HK-2 (cell line): ENCODE measurements at regions not wholly inside any gene's neighbourhood (a gene's known extent, or its start where the extent isn't known, plus 50 kb on each side); places are given as distances from the start of the nearest gene placed in this dataset.

Experiments
- DNase-seq: peaks from one replicate; pipeline ENCODE4 v3.0.0-alpha.2; 2018; ENCODE audit not compliant: unreplicated experiment

DNA sequence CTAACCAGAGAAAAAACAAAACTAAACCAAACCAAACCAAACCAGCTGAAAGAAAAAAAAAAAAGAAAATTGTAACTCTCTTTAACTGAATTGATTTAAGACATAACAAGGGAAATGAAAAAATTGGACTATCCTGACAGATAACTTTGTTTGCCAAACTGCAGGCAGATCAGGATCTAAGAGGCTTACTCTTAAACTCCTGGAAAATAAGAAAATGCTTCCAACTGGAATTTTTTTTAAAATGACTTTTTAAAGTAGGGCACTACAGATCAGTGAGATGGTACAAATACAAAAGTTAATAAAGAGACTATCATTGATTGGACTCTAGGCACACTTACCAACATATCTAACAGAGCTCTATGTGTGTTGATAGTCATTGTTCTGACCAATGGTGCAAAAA is 125.5 kb upstream of the KCNJ16 start:
- no peak for DNase-seq

DNA sequence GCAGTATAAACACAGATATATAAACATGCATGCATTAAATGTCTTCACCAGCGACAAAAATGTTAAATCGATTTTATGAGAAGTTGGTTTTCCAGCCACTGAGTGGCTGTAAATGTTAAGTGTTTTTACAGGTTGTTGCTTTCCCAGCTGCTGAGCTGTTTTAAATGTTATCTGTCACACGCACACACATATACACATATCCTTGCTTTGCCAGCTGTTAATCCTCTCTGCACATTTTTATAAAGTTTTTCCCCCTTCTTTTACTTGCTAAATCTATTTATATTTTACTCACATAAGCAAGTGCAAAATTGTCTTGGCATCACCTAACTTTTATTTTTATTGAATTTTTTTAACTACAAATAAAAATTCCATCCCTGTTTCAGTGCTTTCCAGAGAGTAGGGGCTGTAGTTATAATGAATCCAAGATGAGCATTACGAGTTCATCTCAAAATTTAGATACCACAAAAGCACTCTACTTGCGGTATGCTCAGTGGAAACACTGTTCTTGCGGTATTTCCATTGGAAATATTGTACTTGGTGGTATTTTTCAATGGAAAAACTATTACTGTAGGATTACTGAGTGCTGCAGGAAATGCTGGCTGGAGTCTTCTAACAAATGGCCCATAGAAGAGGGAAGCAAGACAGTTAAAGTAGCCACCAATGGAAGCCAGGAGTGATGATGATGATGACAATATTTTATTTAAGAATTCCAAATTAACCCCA is 124.9 kb upstream of the KCNJ16 start:
- DNase-seq: no peak

DNA sequence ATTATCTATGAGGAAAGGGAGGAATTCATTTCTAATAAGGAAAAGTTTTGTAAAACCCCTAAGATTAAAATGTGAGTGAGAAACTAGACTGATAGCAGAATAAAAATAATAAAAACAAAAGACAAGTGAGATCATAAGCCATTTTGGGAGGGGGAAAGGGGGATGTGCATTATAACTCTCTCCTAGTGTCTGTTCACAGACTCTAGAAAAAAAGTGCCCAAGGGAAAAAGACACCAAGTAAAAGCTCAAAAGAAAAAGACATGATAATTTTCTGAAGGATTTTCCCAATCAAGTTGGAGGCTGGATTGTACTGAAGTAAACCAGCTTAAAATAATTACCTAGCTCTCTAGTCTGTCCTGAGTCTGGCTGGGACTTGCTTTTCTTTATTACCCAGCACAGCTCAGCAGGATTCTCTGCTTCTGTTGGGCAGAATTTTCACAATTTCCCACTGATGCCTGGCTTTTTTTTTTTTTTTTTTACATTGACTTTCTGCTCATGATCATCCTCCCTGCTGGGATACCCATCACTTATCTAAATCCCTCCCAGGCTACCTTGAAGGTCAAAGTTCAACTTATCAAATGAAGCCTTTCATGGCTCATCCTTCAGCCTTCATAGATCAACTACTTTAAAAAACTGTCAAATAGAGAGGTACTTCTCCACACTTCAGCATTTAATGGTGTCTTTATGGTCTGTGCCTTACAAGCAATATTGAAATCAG is 124.2 kb upstream of the KCNJ16 start:
- no peak for DNase-seq

DNA sequence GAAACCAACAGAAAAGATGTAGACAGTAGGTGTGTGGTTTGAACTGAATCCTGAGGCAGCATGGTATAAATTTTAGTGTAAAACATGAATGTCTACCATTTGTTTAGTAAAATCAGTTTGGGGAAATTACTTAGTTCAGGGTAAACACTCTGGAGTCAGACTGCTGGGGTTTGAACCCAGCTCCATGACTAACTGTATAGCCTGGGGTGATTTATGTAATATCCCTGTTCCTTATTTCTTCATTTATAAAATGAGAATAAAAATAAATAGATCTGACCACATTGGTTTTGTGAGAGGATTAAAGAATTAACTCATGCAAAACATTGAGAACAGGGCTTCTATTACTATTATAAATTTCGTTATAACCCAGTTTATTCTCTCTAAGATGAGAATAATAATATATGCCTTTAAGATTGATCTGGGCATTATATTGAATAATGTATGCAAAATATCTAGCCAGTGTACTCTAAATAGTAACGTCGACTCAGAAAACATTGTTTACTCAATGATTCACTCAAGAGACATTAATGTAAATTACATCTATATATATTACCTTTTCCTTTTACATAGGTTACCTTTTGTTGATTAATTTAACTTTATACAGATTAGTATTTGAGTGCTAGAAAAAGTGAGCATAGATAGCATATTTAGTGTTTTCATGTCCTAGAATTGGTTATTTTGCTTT is 120.6 kb upstream of the KCNJ16 start:
- no peak for DNase-seq

- no peak for DNase-seq
Measured at GRCh38 chr17:69958063-69958462, 117.0 kb upstream of the KCNJ16 start.

DNA sequence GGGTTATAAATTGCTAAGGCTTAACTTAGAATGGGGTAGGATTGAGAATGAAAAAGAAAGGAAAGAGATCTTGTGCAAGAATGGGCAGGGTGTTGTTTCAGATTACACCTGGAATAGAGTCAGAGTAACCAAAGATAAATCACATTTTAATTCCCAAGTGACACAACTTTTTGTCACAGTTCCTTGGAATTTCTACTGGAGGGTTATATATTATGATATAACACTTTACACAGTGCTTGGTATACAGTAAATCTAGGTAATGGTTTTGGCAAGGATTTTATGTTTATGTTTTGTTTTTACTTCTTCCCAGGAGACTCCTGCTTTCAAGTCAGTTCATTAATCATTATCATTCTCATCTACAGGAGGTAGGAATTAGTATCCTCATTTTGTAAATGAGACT is 115.7 kb upstream of the KCNJ16 start:
- no peak for DNase-seq

GRCh38 chr17:69960755-69961154 is 114.3 kb upstream of the KCNJ16 start:
- no peak for DNase-seq

DNA sequence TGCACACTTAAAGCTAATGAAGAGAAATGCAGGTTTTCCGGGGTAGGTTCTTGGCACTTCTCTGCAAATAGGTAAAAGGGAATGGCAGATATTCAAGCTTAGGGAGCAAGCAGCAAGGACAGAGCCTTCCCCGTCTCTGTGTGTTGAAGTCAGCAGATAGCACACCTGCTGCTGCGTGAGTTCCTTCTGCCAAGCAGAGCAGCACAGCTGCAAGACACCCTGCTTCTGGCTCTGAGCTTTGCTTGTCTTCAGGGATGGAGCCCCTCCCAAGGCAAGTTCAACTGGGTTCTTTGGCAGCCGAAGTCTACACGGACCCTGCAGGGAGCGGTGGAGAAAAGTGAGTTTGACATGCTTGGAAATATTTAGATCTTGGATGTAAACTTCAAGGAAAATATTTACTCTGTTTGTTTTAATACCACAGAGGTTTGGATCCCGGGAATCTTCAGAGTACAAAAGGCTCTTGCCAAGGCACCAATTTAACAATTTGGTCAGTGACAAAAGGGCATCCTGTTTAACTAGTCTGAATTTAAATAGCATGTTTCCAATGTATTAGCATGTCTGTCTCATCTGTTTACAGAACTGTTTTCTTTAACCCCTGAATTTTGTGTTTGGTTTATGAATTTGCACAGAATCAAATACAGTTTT is 113.4 kb upstream of the KCNJ16 start:
- DNase-seq: no peak

DNA sequence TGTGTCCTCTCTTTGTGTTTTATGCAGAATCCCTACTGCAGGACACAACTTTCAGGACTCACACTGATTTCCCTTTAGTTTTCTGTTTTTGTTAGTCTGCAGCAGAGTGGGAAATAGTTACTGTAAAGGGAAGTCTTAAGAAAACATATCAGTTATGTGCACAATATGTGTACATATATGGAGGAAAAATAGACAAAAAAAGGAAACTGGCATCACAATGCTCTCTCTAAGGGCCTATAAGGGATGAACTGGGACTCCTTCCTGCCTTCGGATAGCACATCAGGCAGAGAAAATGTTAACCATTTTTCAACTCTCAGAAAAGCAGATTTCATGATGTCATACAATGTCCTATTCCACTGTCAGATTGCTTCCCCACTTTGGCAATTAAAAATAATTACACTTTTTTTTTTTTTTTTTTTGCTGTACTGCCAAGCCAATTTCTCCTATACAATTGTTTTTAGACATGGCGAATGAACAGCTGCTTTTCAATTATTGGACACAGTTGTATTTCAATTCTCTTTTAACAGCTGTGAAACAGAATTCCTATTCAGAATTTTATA is 112.5 kb upstream of the KCNJ16 start:
- DNase-seq: no peak

DNA sequence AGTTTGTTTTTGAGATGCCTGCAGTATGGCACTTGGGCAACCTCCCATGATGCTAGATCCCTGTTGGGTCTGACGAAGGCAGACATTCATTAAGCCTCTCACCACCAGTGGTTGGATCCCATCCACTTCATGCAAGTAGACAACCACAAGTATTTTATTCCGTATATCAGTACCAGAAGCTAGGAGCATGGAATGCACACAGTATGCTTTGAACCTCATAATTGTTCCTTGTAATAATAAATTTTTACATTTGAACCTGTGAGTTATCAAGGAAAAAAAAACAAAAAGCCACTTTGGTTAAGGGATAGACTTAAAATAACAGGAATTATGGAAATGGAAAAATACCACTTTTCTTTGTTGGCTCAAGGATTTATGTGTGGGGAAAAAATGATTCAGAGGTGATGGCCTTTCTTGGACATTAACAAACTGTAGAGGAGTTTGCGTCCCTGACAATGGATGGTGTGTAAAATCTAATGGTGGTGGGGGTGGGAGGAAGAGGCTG is 107.1 kb upstream of the KCNJ16 start:
- DNase-seq: no peak

- DNase-seq: no peak
Measured at GRCh38 chr17:69969897-69970296, 105.1 kb upstream of the KCNJ16 start.

DNA sequence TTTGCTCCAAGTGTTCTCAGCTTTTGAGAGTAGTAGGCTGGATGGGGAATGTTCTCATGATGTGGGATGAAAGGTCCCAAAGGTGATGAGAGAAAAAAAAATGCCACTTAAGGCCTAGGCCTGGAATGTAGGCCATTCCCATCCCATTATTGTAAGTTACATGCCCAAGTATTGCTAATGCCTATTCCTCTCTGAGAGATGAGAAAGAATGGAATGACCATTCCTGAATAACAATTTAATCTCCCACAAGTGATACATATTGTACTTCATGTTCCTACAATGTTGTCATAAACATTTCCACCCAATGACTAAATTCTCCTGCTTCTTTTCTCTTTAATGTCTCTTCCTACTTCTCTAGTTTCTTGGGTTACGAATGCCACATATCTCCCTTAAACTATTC is 102.8 kb upstream of the KCNJ16 start:
- no peak for DNase-seq

DNA sequence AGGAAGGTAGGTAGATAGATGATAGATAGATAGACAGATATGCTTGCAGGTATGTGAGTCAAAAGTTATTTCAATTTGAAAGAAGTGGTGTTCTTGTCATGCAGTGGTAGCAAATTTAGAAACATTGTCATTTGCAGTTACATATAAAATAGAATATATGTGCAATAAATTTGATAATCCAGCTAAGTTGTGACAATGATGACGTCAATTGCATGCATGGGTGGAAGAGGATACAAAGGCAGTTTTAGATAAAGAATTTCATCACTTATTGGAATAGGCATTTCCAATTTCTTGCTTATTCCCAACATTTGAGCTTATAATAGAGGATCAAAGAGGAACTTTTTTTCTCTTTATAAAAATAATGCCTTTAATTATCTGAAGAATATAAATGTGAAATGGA is 99.2 kb upstream of the KCNJ16 start:
- no peak for DNase-seq

DNA sequence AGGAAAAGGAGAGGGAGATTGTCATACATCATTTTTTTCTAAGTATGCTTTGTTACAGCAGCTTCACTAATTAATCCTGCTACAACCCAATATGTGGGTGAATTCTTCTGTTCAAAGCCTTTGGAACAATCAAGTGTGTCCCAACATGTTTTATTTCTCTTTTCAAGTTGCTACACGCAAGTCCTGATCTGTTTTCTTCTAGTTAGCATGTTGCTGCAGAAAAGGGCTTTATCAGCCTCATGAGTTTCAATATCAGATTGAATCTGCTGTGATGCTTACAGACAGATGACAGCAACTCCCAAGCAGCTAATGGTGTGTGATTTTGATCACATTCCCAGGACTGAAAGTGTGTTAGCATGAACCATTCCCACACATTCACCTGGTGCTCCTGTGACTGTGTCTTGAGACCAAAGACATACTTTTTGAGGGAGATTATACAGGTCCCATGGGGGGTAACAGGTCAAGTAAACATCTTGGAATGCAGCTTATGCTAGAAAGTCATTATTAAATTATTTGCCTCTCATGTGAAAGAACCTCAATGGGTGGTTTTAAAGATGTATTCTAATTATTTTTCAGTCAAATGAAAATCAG is 96.9 kb upstream of the KCNJ16 start:
- DNase-seq: no peak

DNA sequence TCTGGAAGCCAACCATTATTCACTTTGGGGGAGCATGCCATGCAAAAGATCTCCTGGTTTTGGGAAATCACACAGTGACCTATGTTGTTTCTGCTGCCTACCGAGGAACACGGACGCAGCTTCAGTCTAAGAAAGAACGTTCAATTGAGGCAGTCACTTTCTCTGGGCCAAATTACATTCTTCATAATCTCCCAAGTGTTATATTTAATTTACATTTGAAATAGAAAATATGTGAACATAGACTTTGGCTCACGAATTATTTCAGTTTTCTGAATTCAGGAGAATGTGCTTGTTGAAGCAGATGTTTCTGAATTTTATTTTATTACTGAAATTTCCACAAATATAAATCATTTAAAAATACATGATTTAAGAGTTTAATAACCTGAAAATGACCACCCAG is 93.6 kb upstream of the KCNJ16 start:
- no peak for DNase-seq

DNA sequence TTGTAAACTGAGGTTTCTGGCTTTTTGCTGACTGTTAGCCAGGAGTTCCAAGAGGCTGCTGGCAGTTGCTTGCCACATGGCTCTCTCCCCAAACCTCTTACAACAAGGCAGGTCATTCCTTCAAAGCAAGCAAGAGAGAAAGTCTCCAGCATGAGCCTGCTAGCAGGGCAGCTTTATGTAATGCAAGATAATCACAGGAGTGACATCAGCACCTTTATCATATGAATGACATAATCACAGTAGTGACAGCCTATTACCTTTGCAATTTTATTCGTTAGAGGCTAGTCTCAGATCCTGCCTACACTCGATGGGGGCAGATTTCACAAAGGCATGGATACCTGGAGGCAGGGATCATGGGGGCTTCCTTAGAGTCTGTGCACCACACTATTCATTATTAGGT is 79.5 kb upstream of the KCNJ16 start:
- DNase-seq: no peak

GRCh38 chr17:69997332-69997731 is 77.7 kb upstream of the KCNJ16 start:
- no peak for DNase-seq

- DNase-seq: no peak
Measured at GRCh38 chr17:69999253-69999652, 75.8 kb upstream of the KCNJ16 start.

- no peak for DNase-seq
Measured at GRCh38 chr17:70006159-70006558, 68.9 kb upstream of the KCNJ16 start.

GRCh38 chr17:70011750-70012149 is 63.3 kb upstream of the KCNJ16 start:
- no peak for DNase-seq

- no peak for DNase-seq
Measured at GRCh38 chr17:70013911-70014310, 61.1 kb upstream of the KCNJ16 start.

DNA sequence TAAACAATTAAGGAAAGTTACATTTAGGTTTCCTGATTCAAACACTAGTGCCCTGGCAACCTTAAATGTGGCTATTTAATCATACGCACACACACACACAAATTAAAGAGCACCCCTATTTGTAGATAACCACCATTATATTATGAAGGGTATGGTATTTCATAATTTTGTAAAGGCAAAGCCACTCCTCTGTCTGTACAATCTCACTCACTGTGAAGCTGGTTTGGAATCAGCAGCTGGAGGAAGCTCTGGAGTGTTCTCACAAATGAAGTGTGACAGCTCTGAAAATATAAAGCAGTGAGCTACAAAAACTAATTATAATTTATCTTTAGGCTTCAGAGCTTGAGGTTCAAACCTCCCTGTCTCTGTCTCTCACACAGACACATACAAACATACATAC is 57.9 kb upstream of the KCNJ16 start:
- DNase-seq: no peak
